GM20431 (cell line): ENCODE measurements at regions not wholly inside any gene's neighbourhood (a gene's known extent, or its start where the extent isn't known, plus 50 kb on each side); places are given as distances from the start of the nearest gene placed in this dataset.
"Not testable (repeated sequence)": the region's sequence is repeated elsewhere in the genome, so short reads cannot be mapped to it uniquely, and the experiment has no call there.

ENCODE experiments used
- in situ Hi-C: fragments of 300-500 bp; cut with MseI, MboI; formaldehyde crosslinking; loops from one replicate; pipeline ENCODE4 v1.15.0; 2020; ENCODE audit warnings: low sequenced_read_pairs; ENCODE audit not compliant: unreplicated experiment

DNA sequence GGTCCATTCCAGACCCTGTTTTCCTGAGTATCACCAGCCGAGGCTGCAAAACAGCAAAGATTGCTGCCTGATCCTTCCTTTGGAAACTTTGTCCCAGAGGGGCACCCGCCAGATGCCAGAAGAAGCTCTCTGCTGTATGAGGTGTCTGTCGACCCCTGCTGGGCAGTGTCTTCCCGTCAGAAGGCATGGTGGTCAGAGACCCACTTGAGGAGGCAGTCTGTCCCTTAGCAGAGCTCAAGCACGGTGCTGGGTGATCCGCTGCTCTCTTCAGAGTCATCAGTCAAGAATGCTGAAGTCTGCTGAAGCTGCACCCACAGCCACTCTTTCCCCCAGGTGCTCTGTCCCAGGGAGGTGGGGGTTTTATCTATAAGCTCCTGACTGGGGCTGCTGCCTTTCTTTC, 1121.2 kb downstream of the NSUN3 start:
- in situ Hi-C loops: no loop called here

- in situ Hi-C loops: no loop called here
These were observed 1126.5 kb downstream of the NSUN3 start for GRCh38 chr3:95189348-95189747.

DNA sequence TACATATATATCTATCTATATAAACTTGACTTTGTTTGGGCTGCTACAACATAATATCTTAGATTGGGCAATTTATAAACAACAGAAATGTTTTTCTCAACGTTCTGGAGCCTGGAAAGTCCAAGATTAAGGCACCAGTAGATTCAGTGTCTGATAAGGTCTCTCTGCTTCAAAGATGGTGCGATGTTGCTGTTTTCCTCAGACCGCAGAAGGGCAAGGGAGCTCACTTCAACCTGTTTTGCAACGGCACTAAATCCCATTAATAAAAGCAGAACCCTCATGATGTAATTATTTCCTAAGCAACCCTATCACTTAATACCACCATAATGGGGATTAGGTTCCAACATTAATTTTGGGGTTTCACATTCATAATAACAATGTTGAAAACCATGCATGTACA, 1134.8 kb downstream of the NSUN3 start:
- in situ Hi-C loops: no loop called here

- in situ Hi-C loops: no loop called here
These were observed 1137.5 kb downstream of the NSUN3 start for GRCh38 chr3:95200384-95200783.

DNA sequence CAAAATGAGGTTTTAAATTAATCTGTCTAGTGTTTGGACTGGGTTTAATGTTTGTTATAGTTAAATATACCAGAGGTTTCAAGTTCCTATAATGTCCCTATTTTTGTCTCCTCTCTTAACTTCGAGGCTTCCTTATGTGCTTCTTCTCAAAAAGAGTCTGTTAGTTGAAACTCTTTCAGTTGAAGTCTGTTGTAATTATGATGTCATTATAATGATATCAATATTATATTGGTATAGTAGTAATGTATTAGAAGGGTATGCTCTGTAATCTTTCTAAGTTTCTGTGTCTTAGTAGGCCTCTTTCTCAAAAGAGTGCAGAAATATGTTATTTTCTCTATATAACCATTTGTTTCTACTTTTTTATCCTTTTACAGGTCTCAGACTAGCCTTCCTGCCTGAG, 1148.0 kb downstream of the NSUN3 start:
- in situ Hi-C loops: no loop called here

DNA sequence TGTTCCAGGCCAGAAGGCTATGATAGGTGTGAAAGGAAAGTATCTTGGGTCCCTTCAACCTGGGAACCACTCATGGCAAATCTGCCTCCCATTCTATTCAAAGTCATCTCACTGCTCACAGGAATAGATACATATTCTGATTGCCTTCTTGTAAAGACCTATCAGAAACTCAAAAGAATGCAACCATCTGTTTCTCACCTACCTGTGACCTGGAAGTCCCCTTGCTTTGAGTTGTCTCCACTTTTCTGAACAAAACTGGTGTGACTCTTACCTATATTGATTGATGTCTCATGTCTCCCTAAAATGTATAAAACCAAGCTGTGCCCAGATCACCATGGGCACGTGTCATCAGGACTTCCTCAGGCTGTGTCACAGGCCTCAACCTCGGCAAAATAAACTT, 1149.3 kb downstream of the NSUN3 start:
- in situ Hi-C loops: no loop called here

DNA sequence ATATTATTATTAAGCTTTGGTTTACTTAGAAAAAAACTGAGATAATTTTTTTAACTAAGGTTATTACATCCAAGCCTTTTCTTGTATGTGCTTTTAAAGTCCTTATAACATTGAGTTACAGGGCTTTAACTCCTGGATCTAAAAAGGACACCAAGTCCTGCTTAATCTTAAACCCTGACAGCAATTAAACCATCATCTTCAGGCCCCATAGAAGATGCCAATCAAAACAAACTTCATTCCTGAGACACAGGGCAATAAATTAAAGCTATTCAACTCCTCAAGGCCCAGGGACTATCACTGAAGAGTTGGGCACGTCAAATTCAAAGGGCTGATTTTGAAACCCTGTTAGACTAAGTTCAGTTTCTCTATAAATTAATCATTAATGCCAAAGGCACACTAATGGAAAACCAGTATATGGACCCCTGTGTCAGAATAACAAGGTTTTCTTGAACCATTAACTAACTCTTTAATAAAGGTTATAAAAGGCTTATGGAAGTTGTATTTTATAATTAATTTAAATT, 1152.6 kb downstream of the NSUN3 start:
- in situ Hi-C loops: no loop called here

DNA sequence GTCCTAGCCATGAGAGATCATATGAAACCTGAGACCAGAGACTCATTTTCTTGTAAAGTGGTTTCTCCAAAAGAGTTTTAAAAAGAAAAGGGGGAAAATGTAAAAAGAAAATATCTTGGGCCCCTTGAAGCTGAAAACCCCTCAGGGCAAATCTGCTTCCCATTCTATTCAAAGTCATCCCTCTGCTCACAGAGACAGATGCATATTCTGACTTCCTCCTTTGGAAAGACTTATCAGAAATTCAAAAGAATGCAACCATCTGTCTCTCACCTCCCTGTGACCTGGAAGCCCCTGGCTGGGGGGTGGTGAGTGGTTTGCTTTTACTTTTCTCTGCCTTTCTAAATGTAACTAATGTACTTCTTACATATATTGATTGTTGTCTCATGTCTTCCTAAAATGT, 1154.8 kb downstream of the NSUN3 start:
- in situ Hi-C loops: no loop called here

GRCh38 chr3:95218484-95218883, 1155.6 kb downstream of the NSUN3 start:
- in situ Hi-C loops: no loop called here

DNA sequence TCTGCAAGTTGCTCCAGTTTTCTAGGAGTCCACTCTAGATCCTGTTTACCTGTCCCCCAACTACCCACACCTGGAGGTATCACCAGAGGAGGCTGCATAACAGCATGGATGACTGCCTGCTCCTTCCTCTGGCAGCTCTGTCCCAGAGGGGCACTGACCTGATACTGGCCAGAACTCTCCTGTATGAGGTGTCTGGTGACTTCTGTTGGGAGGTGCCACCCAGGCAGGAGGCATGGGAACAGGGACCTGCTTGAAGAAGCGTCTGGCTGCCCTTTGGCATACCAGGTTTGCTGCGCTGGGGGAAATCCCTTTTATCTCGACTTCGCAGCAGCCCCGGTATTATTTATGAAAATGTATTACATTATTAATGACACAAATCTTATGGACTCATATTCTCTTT, 1163.6 kb downstream of the NSUN3 start:
- in situ Hi-C loops: no loop called here

- in situ Hi-C loops: no loop called here
These were observed 1164.2 kb downstream of the NSUN3 start for GRCh38 chr3:95227092-95227491.

- in situ Hi-C loops: no loop called here
These were observed 1165.6 kb downstream of the NSUN3 start for GRCh38 chr3:95228416-95228815.

- in situ Hi-C loops: no loop called here
These were observed 1173.1 kb downstream of the NSUN3 start for GRCh38 chr3:95235916-95236315.

GRCh38 chr3:95237783-95238182, 1174.9 kb downstream of the NSUN3 start:
- in situ Hi-C loops: no loop called here

- in situ Hi-C loops: no loop called here
These were observed 1177.5 kb downstream of the NSUN3 start for GRCh38 chr3:95240395-95240794.

GRCh38 chr3:95241256-95241655, 1178.4 kb downstream of the NSUN3 start:
- in situ Hi-C loops: not testable (repeated sequence)

DNA sequence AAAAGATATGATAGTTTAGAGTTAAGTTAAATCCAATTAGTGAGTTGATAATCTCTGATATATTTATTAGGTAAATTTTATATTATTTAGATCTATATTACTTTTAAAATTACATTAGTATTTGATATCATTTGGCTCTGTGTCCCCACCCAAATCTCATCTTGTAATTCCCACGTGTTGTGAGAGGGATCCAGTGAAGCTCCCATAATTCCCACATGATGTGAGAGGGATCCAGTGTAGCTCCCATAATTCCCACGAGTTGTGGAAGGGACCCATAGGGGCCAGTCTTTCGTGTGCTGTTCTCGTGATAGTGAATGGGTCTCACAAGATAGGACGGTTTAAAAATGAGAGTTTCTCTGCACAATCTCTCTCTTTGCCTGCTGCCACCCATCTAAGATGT, 1183.6 kb downstream of the NSUN3 start:
- in situ Hi-C loops: no loop called here

- in situ Hi-C loops: no loop called here
These were observed 1191.2 kb downstream of the NSUN3 start for GRCh38 chr3:95254061-95254460.

- in situ Hi-C loops: no loop called here
These were observed 1191.9 kb downstream of the NSUN3 start for GRCh38 chr3:95254758-95255157.

GRCh38 chr3:95265129-95265528, 1202.3 kb downstream of the NSUN3 start:
- in situ Hi-C loops: no loop called here

- in situ Hi-C loops: no loop called here
These were observed 1208.5 kb downstream of the NSUN3 start for GRCh38 chr3:95271395-95271794.

DNA sequence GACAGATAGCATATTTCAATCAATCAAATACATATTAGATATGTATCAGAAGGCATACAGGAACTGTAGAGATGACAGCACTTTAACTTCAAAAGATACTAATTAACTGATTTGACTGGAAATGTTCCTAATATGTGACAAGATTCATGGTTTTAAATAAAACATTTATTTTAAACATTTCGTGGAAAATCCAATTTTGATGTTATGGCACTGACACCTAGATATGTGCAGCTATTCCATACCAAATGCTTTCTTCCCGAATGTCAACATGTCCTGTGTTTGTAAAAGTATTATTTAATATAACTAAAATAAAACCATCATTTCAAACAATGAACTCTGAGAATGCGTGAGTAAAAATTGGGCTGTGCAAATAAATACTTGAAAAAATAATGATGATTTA, 1209.3 kb downstream of the NSUN3 start:
- in situ Hi-C loops: no loop called here

DNA sequence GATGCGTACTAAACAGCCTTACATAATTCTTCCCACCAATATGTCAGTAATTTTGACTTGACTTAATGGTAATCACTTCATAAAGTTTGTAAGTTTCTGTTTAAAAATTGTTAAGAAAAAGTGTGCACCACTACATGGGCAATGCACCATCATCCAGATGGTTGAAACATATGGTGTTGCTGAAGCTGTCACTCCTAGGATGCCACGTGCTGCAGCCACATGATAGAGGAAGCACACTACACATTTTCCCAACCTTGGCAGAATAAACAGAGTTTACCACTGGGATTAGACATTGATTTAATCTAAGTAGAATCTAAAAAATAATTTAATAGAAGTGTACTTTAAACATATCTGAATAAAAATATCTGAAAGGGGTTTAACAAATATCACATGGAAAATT, 1209.9 kb downstream of the NSUN3 start:
- in situ Hi-C loops: no loop called here
